ENCODE measurements at regions not wholly inside any gene's neighbourhood (a gene's known extent, or its start where the extent isn't known, plus 50 kb on each side); places are given as distances from the start of the nearest gene placed in this dataset.

DNA sequence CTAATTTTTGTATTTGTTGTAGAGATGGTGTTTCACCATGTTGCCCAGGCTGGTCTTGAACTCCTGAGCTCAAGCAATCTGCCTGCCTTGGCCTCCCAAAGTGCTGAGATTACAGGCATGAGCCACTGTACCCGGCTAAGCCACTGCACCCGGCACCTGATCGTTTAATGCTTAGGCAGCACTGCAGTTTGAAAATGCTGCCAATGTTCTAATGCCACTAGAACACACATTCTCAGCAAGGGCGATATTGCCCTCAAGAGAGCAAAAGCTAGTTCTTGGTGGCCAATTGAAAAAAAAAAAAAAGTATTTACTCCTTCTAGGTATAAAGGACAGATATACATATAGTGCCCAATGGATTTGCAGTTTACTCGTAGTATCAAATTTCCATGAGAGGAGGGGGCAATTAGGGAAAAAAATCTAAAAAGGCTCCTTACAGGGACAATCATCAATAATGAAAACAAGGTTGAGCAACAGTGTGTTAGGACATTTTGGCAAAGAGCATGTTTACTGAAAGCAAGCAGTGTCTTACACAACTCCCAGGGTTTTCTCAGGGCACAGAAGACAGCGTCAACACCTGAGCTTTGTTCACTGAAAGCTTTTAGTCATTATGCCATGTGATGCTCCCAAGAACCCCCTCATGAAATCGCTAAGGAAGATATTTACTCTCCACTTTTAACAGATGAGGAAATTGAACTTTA, 199.9 kb upstream of the PKDCC start:
- H3K9me3 ChIP-seq: no peaks in the 10 kb centered on the region
- H3K4me1 ChIP-seq: no peaks in the 10 kb centered on the region
- H3K4me3 ChIP-seq: no peak overlapping the region
- H3K27me3 ChIP-seq: peaks cover 0 to 50% (median 12%) of the 10 kb centered on the region in 7 donors
- intact Hi-C loops (cut with DNase I): no loop called here
- ATAC-seq (peak in 1 of 8 donors; percentile 47), DNase-seq (no peak)
- no peak overlapping the region for H3K27ac ChIP-seq
- 63 to 73% methylated on average over 7 of the region's 7 CpGs for WGBS, 2 donors
- TF ChIP-seq, protein P1, sequence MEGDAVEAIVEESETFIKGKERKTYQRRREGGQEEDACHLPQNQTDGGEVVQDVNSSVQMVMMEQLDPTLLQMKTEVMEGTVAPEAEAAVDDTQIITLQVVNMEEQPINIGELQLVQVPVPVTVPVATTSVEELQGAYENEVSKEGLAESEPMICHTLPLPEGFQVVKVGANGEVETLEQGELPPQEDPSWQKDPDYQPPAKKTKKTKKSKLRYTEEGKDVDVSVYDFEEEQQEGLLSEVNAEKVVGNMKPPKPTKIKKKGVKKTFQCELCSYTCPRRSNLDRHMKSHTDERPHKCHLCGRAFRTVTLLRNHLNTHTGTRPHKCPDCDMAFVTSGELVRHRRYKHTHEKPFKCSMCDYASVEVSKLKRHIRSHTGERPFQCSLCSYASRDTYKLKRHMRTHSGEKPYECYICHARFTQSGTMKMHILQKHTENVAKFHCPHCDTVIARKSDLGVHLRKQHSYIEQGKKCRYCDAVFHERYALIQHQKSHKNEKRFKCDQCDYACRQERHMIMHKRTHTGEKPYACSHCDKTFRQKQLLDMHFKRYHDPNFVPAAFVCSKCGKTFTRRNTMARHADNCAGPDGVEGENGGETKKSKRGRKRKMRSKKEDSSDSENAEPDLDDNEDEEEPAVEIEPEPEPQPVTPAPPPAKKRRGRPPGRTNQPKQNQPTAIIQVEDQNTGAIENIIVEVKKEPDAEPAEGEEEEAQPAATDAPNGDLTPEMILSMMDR (IDR thresholded peaks at IDR 0.05): no peak
- H3K36me3 ChIP-seq: no peaks in the 10 kb centered on the region

DNA sequence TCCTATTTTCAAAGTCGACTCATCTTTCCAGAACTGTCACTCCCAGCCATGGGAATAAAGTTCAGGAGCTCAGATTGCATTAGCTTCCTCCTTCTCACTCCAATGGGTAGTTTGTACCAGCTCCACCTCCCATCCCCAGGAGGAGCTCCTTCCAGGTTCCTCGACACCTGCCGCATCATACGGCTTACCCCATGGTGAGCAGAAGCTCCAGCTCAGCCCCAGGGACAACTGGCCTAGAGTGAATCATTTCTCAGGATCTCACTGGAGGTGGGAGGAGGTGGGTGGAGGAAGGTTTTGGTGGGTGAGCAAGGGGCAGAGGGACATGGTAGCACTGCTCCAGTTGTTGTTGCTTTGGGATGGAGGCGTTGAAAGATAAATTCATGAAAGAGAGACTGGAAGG, 196.3 kb upstream of the PKDCC start:
- no peak overlapping the region for H3K27ac ChIP-seq
- H3K9me3 ChIP-seq: no peaks in the 10 kb centered on the region
- TF ChIP-seq, protein P1 (IDR thresholded peaks at IDR 0.05): no peak
- ATAC-seq: no peak
- H3K36me3 ChIP-seq: no peaks in the 10 kb centered on the region
- intact Hi-C loops (cut with DNase I): loop anchor here in 8 of 10 donors (5.0 to 10.0 kb wide), 3 partner anchors 236 to 473 kb away; no protein-coding TSS in a partner anchor
- peaks cover 0 to 32% (median 5%) of the 10 kb centered on the region in 7 donors for H3K27me3 ChIP-seq
- no peak overlapping the region for H3K4me3 ChIP-seq
- no peaks in the 10 kb centered on the region for H3K4me1 ChIP-seq
- DNase-seq: no peak
- WGBS, 2 donors: 70 to 77% methylated on average over 5 of the region's 5 CpGs

DNA sequence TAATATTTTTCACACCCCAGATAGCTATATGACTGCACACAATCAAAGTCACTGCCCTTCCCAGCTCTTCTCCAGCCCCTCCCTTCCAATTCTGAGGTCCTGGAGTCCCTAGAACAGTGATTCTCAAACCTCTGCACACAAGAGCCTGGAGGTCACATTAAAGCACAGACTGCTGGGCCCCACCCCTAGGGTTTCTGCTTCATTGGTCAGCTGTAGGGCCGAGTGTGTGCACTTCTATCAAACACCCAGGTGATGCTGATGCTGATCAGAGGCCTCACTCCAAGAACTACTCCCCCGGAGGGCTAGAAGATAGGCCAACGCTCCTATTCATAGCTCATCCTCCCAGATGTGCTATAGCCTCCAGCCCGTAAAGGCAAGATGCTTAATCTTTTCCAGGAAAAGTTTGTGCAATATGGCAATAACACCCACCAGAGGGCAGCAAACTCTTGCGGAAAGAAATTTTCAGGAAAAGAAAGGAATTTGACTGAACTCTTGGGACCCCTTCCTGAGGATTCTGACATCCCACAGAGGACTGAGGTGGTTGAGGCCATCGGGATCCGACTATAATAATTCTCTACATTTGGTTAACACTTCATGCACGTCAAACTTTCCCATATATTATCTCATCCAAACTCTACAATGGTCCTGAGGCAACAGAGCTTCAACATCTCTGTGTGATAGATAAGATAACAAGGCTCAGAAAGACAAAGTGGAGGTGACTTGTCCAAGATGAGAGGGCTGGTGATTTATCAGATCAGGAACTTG, 194.2 kb upstream of the PKDCC start:
- Histone ChIP-seq H3K27me3 (peaks cover 0 to 13% (median 4%) of the 10 kb centered on the region in 7 donors), H3K4me1 (no peaks in the 10 kb centered on the region), H3K9me3 (no peaks in the 10 kb centered on the region), H3K36me3 (no peaks in the 10 kb centered on the region), H3K27ac (no peak overlapping the region), H3K4me3 (no peak overlapping the region)
- DNase-seq (peak in 1 of 2 donors; percentile 39), ATAC-seq (peak in 2 of 8 donors; percentile 11 to 27)
- TF ChIP-seq, protein P1 (IDR thresholded peaks at IDR 0.05): peak; percentile 51 to 80 (median 72)
- WGBS, 2 donors: 8 to 14% methylated on average over 8 of the region's 8 CpGs
- intact Hi-C loops (cut with DNase I): loop anchor here in 9 of 10 donors (1.0 to 10.0 kb wide), 4 partner anchors 233 to 471 kb away; no protein-coding TSS in a partner anchor

DNA sequence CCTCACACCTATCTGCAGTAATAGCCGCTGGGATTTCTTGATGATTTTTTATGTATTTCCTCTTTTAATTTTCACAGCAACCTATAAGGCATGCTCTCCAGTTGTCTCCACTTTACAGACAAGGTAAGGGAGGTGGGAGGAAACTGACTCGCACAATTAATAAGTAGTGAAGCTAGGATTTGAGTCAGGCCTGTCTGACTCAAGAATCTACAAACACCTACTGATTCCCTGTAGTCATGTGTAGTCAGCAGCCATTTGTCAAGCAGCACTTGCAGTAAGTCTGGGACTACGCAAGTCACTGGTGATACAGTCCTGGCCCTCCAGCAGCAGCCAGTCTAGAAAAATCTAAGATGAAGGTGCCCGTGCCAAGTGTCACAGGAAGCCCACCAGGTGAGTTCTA, 193.6 kb upstream of the PKDCC start:
- 76 to 83% methylated on average over 4 of the region's 4 CpGs for WGBS, 2 donors
- Histone ChIP-seq H3K4me3 (no peak overlapping the region), H3K9me3 (no peaks in the 10 kb centered on the region), H3K27ac (no peak overlapping the region), H3K4me1 (no peaks in the 10 kb centered on the region), H3K36me3 (no peaks in the 10 kb centered on the region), H3K27me3 (peaks cover 0 to 13% (median 0%) of the 10 kb centered on the region in 7 donors)
- intact Hi-C loops (cut with DNase I): loop anchor here in 8 of 10 donors (5.0 to 10.0 kb wide), 3 partner anchors 233 to 471 kb away; no protein-coding TSS in a partner anchor
- ATAC-seq (no peak), DNase-seq (no peak)
- TF ChIP-seq, protein P1 (IDR thresholded peaks at IDR 0.05): no peak

Measured in heart right ventricle (tissue), 16 donors.